ENCODE measurements at regions not wholly inside any gene's neighbourhood (a gene's known extent, or its start where the extent isn't known, plus 50 kb on each side); places are given as distances from the start of the nearest gene placed in this dataset.

DNA sequence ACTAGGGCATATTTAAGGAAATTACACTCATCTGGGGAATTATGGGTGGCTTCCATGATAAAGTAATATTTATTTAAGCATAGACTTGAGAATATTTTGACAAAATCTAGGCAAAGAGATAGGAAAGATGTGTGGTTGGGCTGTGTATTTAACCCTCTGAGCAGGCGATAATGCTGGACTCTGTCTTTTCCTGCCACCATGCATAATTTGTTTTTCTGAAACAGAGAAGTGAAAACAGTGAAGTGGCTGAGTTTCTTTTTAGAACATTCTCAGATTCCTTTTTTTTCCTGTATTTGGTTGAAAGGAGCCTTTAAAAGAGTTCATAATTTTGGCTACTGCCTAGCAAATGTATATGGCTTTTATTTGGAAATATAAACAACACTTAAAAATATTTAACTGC, 104.8 kb upstream of the CDH19 start:
- WGBS (ENCODE audit: insufficient coverage): 76% methylated on average over 1 of the region's 1 CpG
- Histone ChIP-seq H3K27ac (ENCODE audit: low read length) (no peak overlapping the region), H3K4me1 (ENCODE audit: control insufficient read depth, insufficient read depth, low read length) (no peaks in the 10 kb centered on the region), H3K4me3 (ENCODE audit: low read length) (no peak overlapping the region), H3K36me3 (ENCODE audit: control insufficient read depth, insufficient read depth, low read length) (no peaks in the 10 kb centered on the region), H3K9me3 (ENCODE audit: control insufficient read depth, insufficient read depth, low read length) (no peaks in the 10 kb centered on the region), H3K27me3 (ENCODE audit: control insufficient read depth, insufficient read depth, low read length) (no peaks in the 10 kb centered on the region)
- Mint-ChIP-seq H3K9me3 (peaks cover 2 to 6% of the 10 kb centered on the region in 2 donors), H3K27ac (no peak overlapping the region), H3K27me3 (ENCODE audit: low read depth in 2 of 2) (no peaks in the 10 kb centered on the region), H3K36me3 (peaks cover 8% of the 10 kb centered on the region), H3K4me3 (no peak overlapping the region), H3K4me1 (no peaks in the 10 kb centered on the region)
- no peak for TF ChIP-seq CTCF (IDR thresholded peaks at IDR 0.05)
- intact Hi-C loops (cut with micrococcal nuclease): no loop called here
- ATAC-seq (no peak), DNase-seq (no peak)

- 92% methylated on average over 2 of the region's 5 CpGs for WGBS (ENCODE audit: insufficient coverage)
- no peak overlapping the region for H3K4me3 ChIP-seq (ENCODE audit: low read length)
Measured at GRCh38 chr18:66707473-66707872, 103.6 kb upstream of the CDH19 start.

GRCh38 chr18:66695281-66695680, 91.4 kb upstream of the CDH19 start:
- no peaks in the 10 kb centered on the region for H3K27me3 ChIP-seq (ENCODE audit: control insufficient read depth, insufficient read depth, low read length)
- no peaks in the 10 kb centered on the region for H3K27me3 Mint-ChIP-seq (ENCODE audit: low read depth in 2 of 2)
- no peak overlapping the region for H3K27ac ChIP-seq (ENCODE audit: low read length)
- H3K4me1 ChIP-seq (ENCODE audit: control insufficient read depth, insufficient read depth, low read length): no peaks in the 10 kb centered on the region
- no peak overlapping the region for H3K4me3 Mint-ChIP-seq
- H3K4me3 ChIP-seq (ENCODE audit: low read length): no peak overlapping the region
- H3K36me3 ChIP-seq (ENCODE audit: control insufficient read depth, insufficient read depth, low read length): no peaks in the 10 kb centered on the region
- no peaks in the 10 kb centered on the region for H3K36me3 Mint-ChIP-seq
- TF ChIP-seq CTCF (IDR thresholded peaks at IDR 0.05): no peak
- H3K9me3 ChIP-seq (ENCODE audit: control insufficient read depth, insufficient read depth, low read length): no peaks in the 10 kb centered on the region
- DNase-seq (no peak), ATAC-seq (no peak)
- intact Hi-C loops (cut with micrococcal nuclease): no loop called here
- H3K4me1 Mint-ChIP-seq: no peaks in the 10 kb centered on the region
- H3K27ac Mint-ChIP-seq: no peak overlapping the region
- peaks cover 13 to 17% of the 10 kb centered on the region in 2 donors for H3K9me3 Mint-ChIP-seq

More at GRCh38 chr18:66707473-66707872, 103.6 kb upstream of the CDH19 start:
- Histone ChIP-seq H3K27ac (ENCODE audit: low read length) (no peak overlapping the region), H3K27me3 (ENCODE audit: control insufficient read depth, insufficient read depth, low read length) (no peaks in the 10 kb centered on the region), H3K4me1 (ENCODE audit: control insufficient read depth, insufficient read depth, low read length) (no peaks in the 10 kb centered on the region), H3K36me3 (ENCODE audit: control insufficient read depth, insufficient read depth, low read length) (no peaks in the 10 kb centered on the region), H3K9me3 (ENCODE audit: control insufficient read depth, insufficient read depth, low read length) (no peaks in the 10 kb centered on the region)
- ATAC-seq: no peak
- H3K27me3 Mint-ChIP-seq (ENCODE audit: low read depth in 2 of 2): no peaks in the 10 kb centered on the region
- H3K27ac Mint-ChIP-seq: no peak overlapping the region
- no peak for TF ChIP-seq CTCF (IDR thresholded peaks at IDR 0.05)
- no peak for DNase-seq
- H3K9me3 Mint-ChIP-seq: peaks cover 8 to 9% of the 10 kb centered on the region in 2 donors
- H3K4me1 Mint-ChIP-seq: no peaks in the 10 kb centered on the region
- H3K36me3 Mint-ChIP-seq: peaks cover 8% of the 10 kb centered on the region
- no peak overlapping the region for H3K4me3 Mint-ChIP-seq
- intact Hi-C loops (cut with micrococcal nuclease): no loop called here

DNA sequence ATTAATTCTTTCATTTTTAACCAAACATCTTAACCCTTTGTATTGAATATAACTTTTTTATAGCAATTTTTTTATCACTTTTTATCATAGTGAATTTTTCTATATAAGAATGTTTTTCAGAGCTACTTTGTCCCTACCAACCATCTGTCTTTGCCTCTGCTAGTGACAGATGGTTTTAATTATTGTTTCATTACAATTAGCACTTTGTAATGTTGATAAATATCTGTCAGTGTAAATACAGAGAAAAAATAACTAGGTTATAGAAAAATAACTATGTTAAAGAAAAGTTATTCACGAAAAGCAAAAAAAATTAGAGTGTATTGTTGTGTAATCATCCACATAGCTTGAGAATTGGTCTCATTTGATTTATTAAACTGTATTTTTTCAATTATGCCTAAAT, 91.0 kb upstream of the CDH19 start:
- Histone ChIP-seq H3K9me3 (ENCODE audit: control insufficient read depth, insufficient read depth, low read length) (no peaks in the 10 kb centered on the region), H3K27ac (ENCODE audit: low read length) (no peak overlapping the region), H3K4me3 (ENCODE audit: low read length) (no peak overlapping the region), H3K27me3 (ENCODE audit: control insufficient read depth, insufficient read depth, low read length) (no peaks in the 10 kb centered on the region), H3K36me3 (ENCODE audit: control insufficient read depth, insufficient read depth, low read length) (no peaks in the 10 kb centered on the region), H3K4me1 (ENCODE audit: control insufficient read depth, insufficient read depth, low read length) (no peaks in the 10 kb centered on the region)
- no peak for TF ChIP-seq CTCF (IDR thresholded peaks at IDR 0.05)
- DNase-seq (no peak), ATAC-seq (no peak)
- Mint-ChIP-seq H3K9me3 (peaks cover 13 to 17% of the 10 kb centered on the region in 2 donors), H3K27ac (no peak overlapping the region), H3K4me3 (no peak overlapping the region), H3K4me1 (no peaks in the 10 kb centered on the region), H3K27me3 (ENCODE audit: low read depth in 2 of 2) (no peaks in the 10 kb centered on the region), H3K36me3 (no peaks in the 10 kb centered on the region)
- intact Hi-C loops (cut with micrococcal nuclease): no loop called here
- no CpG with 5 or more reads among the region's 1 CpG for WGBS (ENCODE audit: insufficient coverage)

Data from natural killer cell (primary cell).